ENCODE measurements at regions not wholly inside any gene's neighbourhood (a gene's known extent, or its start where the extent isn't known, plus 50 kb on each side); places are given as distances from the start of the nearest gene placed in this dataset.

DNA sequence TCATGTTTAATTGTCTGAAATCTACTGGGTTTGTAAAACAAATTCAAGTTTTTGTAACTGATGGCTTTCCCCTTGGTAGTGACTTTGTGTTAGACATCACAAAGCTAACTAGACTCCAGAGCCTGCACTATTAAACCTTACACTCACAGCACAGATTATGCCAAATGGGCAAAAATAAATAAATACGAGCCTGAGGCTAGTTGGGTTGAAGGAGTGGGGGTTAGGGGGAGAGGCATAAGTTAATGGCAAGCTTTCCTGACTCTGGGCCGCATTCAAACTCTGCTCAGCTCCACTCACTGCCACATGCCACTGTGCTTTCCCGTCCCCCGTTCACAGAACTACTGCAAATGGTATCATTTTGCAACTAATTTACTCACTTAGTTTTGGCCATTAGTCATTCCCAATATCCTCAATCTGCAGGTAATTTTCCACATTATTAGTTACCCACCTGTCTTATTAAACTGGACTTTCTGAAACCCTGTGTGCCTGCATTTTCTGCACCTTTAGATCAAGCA is 1079.9 kb upstream of the PIK3C3 start:
- Histone ChIP-seq H2BK12ac (ENCODE audit: low read length in 2 of 2) (peak overlapping the region in 1 of 2 experiments; percentile 77), H3K79me1 (replicated peaks; ENCODE audit: low read length, poor library complexity, severe bottlenecking) (no peaks in the 10 kb centered on the region), H2AFZ (ENCODE audit: low read depth, low read length) (no peak overlapping the region), H2BK15ac (ENCODE audit: low read depth, poor library complexity, severe bottlenecking) (no peak overlapping the region), H2AK5ac (ENCODE audit: low read length, severe bottlenecking) (peak overlapping the region; percentile 16), H3K9me3 (ENCODE audit: control insufficient read depth, low read length) (peaks cover 5% of the 10 kb centered on the region), H4K8ac (ENCODE audit: low read length) (peak overlapping the region; percentile 69), H4K91ac (ENCODE audit: low read length) (no peak overlapping the region), H3K27me3 (ENCODE audit: control insufficient read depth in 1 of 2, insufficient read depth in 1 of 2, low read length in 2 of 2) (no peaks in the 10 kb centered on the region), H3K4me1 (ENCODE audit: control insufficient read depth, insufficient read depth, low read depth, low read length) (peaks cover 2% of the 10 kb centered on the region), H3K36me3 (ENCODE audit: control insufficient read depth in 1 of 2, insufficient read depth in 2 of 2, low read depth in 1 of 2, low read length in 2 of 2) (no peaks in the 10 kb centered on the region), H2BK120ac (ENCODE audit: low read depth, low read length) (peak overlapping the region; percentile 79), H3K4me3 (ENCODE audit: insufficient read depth in 1 of 2, low read depth in 1 of 2, low read length in 2 of 2) (no peak overlapping the region), H3K9ac (ENCODE audit: low read length) (no peak overlapping the region), H3K14ac (ENCODE audit: low read length in 2 of 2) (no peak overlapping the region), H3K23ac (ENCODE audit: low read length in 2 of 2) (no peak overlapping the region), H3K27ac (ENCODE audit: low read length, poor library complexity, severe bottlenecking) (peak overlapping the region; percentile 56), H2BK5ac (ENCODE audit: low read depth, low read length, poor library complexity, severe bottlenecking) (peak overlapping the region; percentile 57), H3K18ac (ENCODE audit: low read depth in 1 of 2, low read length in 2 of 2) (peak overlapping the region in 1 of 2 experiments; percentile 62), H3K4ac (ENCODE audit: low read depth in 1 of 2, low read length in 2 of 2) (no peak overlapping the region), H3K4me2 (ENCODE audit: low read length, poor library complexity, severe bottlenecking) (no peak overlapping the region)
- DNase-seq: no peak
- WGBS: 92% methylated on average over 4 of the region's 4 CpGs

DNA sequence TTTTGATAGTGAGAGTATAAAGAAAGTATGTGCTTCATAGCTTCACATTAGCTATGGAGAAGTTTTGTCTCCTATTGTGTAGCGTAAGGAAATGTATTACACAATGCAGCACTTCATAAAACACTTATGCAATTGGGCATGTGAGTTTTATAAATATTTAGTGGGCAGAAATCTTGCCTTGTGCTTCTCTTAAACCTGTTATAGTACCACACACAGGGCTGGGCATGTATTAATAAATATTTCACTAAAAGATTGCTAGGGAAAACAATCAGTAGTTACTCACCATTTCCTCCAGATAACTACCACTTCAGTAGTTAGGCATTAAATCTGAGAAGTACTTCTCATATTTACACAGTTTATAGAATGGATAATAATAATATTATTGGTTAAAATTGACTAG is 1080.8 kb upstream of the PIK3C3 start:
- no peak overlapping the region for H4K8ac ChIP-seq (ENCODE audit: low read length)
- H2BK12ac ChIP-seq (ENCODE audit: low read length in 2 of 2): no peak overlapping the region
- H3K36me3 ChIP-seq (ENCODE audit: control insufficient read depth in 1 of 2, insufficient read depth in 2 of 2, low read depth in 1 of 2, low read length in 2 of 2): no peaks in the 10 kb centered on the region
- no peak overlapping the region for H4K91ac ChIP-seq (ENCODE audit: low read length)
- H3K9ac ChIP-seq (ENCODE audit: low read length): no peak overlapping the region
- WGBS: no CpG with 5 or more reads among the region's 1 CpG
- peak overlapping the region; percentile 45 for H3K27ac ChIP-seq (ENCODE audit: low read length, poor library complexity, severe bottlenecking)
- H2AK5ac ChIP-seq (ENCODE audit: low read length, severe bottlenecking): no peak overlapping the region
- no peak overlapping the region for H3K4ac ChIP-seq (ENCODE audit: low read depth in 1 of 2, low read length in 2 of 2)
- no peak overlapping the region for H3K23ac ChIP-seq (ENCODE audit: low read length in 2 of 2)
- H3K14ac ChIP-seq (ENCODE audit: low read length in 2 of 2): no peak overlapping the region
- peak; percentile 27 for DNase-seq
- no peak overlapping the region for H2BK120ac ChIP-seq (ENCODE audit: low read depth, low read length)
- no peak overlapping the region for H3K4me3 ChIP-seq (ENCODE audit: insufficient read depth in 1 of 2, low read depth in 1 of 2, low read length in 2 of 2)
- no peak overlapping the region for H3K18ac ChIP-seq (ENCODE audit: low read depth in 1 of 2, low read length in 2 of 2)
- H3K79me1 ChIP-seq (replicated peaks; ENCODE audit: low read length, poor library complexity, severe bottlenecking): no peaks in the 10 kb centered on the region
- H3K4me2 ChIP-seq (ENCODE audit: low read length, poor library complexity, severe bottlenecking): no peak overlapping the region
- no peaks in the 10 kb centered on the region for H3K27me3 ChIP-seq (ENCODE audit: control insufficient read depth in 1 of 2, insufficient read depth in 1 of 2, low read length in 2 of 2)
- no peak overlapping the region for H2BK15ac ChIP-seq (ENCODE audit: low read depth, poor library complexity, severe bottlenecking)
- H2BK5ac ChIP-seq (ENCODE audit: low read depth, low read length, poor library complexity, severe bottlenecking): no peak overlapping the region
- H3K9me3 ChIP-seq (ENCODE audit: control insufficient read depth, low read length): peaks cover 5% of the 10 kb centered on the region
- no peak overlapping the region for H2AFZ ChIP-seq (ENCODE audit: low read depth, low read length)
- H3K4me1 ChIP-seq (ENCODE audit: control insufficient read depth, insufficient read depth, low read depth, low read length): peaks cover 2% of the 10 kb centered on the region

DNA sequence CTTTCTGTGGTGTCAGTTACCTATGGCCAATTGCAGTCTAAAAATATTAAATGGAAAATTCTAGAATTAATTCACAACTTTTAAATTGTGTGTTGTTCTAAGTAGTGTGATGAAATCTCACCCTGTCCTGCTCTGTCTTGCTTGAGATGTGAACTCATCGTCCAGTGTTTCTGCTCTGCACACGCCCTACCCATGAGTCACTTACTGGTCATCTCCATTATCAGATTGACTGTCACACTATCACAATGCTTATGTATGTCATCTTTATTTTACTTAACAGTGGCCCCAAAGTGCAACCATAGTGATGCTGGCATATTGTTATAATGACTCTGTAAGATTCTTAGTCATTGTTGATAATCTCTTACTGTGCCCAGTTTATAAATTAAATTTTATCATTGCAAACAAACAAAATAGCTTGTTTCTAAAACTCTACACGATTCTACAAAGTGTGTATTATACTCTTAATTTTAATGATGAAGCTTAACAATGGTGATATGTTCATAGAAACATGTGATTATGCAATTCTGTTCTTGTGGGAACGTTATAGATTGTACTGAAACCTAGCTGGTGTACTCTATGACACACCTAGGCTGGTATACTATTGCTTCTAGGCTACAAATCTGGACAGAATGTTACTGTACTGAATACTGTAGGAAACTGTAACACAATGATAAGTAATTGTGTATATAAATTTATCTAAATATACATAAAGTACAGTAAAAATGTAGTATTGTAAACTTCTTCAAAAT is 1086.8 kb upstream of the PIK3C3 start:
- H3K36me3 ChIP-seq (ENCODE audit: control insufficient read depth in 1 of 2, insufficient read depth in 2 of 2, low read depth in 1 of 2, low read length in 2 of 2): no peaks in the 10 kb centered on the region
- peak; percentile 97 for DNase-seq
- H2BK5ac ChIP-seq (ENCODE audit: low read depth, low read length, poor library complexity, severe bottlenecking): no peak overlapping the region
- H2BK15ac ChIP-seq (ENCODE audit: low read depth, poor library complexity, severe bottlenecking): no peak overlapping the region
- no peak overlapping the region for H3K14ac ChIP-seq (ENCODE audit: low read length in 2 of 2)
- H3K4me2 ChIP-seq (ENCODE audit: low read length, poor library complexity, severe bottlenecking): no peak overlapping the region
- H2BK120ac ChIP-seq (ENCODE audit: low read depth, low read length): no peak overlapping the region
- H3K4me1 ChIP-seq (ENCODE audit: control insufficient read depth, insufficient read depth, low read depth, low read length): no peaks in the 10 kb centered on the region
- no peak overlapping the region for H2AK5ac ChIP-seq (ENCODE audit: low read length, severe bottlenecking)
- no peak overlapping the region for H4K8ac ChIP-seq (ENCODE audit: low read length)
- H3K27me3 ChIP-seq (ENCODE audit: control insufficient read depth in 1 of 2, insufficient read depth in 1 of 2, low read length in 2 of 2): no peaks in the 10 kb centered on the region
- no peak overlapping the region for H3K27ac ChIP-seq (ENCODE audit: low read length, poor library complexity, severe bottlenecking)
- 8% methylated on average over 3 of the region's 4 CpGs for WGBS
- H4K91ac ChIP-seq (ENCODE audit: low read length): no peak overlapping the region
- no peak overlapping the region for H2AFZ ChIP-seq (ENCODE audit: low read depth, low read length)
- H3K18ac ChIP-seq (ENCODE audit: low read depth in 1 of 2, low read length in 2 of 2): no peak overlapping the region
- H2BK12ac ChIP-seq (ENCODE audit: low read length in 2 of 2): no peak overlapping the region
- H3K79me1 ChIP-seq (replicated peaks; ENCODE audit: low read length, poor library complexity, severe bottlenecking): no peaks in the 10 kb centered on the region
- no peak overlapping the region for H3K23ac ChIP-seq (ENCODE audit: low read length in 2 of 2)
- no peak overlapping the region for H3K4ac ChIP-seq (ENCODE audit: low read depth in 1 of 2, low read length in 2 of 2)
- no peak overlapping the region for H3K4me3 ChIP-seq (ENCODE audit: insufficient read depth in 1 of 2, low read depth in 1 of 2, low read length in 2 of 2)
- H3K9ac ChIP-seq (ENCODE audit: low read length): peak overlapping the region; percentile 37
- peaks cover 3% of the 10 kb centered on the region for H3K9me3 ChIP-seq (ENCODE audit: control insufficient read depth, low read length)

DNA sequence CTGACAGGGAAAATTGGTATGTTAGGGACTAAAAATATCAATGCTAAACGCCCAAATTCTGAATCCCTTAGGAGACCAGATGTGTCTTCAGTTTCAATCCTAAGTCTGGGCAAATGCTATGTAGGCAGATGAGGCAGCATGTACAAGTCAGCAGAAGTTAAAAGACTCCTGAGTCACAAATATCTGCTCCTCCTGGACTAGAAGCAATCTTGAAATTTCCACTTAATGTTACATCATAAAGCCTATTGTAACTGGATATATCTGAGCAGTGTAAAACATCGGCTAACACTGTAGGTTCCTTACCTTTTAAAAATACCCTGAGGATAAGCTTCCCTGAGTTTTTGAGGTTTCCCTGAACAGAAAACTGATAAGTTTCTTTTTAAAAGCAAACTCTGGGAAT is 1087.6 kb upstream of the PIK3C3 start:
- 80% methylated on average over 1 of the region's 2 CpGs for WGBS
- no peaks in the 10 kb centered on the region for H3K36me3 ChIP-seq (ENCODE audit: control insufficient read depth in 1 of 2, insufficient read depth in 2 of 2, low read depth in 1 of 2, low read length in 2 of 2)
- DNase-seq: peak; percentile 90
- H3K4me2 ChIP-seq (ENCODE audit: low read length, poor library complexity, severe bottlenecking): no peak overlapping the region
- no peak overlapping the region for H3K27ac ChIP-seq (ENCODE audit: low read length, poor library complexity, severe bottlenecking)
- peaks cover 3% of the 10 kb centered on the region for H3K9me3 ChIP-seq (ENCODE audit: control insufficient read depth, low read length)
- no peak overlapping the region for H3K14ac ChIP-seq (ENCODE audit: low read length in 2 of 2)
- no peak overlapping the region for H2AFZ ChIP-seq (ENCODE audit: low read depth, low read length)
- no peak overlapping the region for H4K8ac ChIP-seq (ENCODE audit: low read length)
- no peak overlapping the region for H4K91ac ChIP-seq (ENCODE audit: low read length)
- H2BK5ac ChIP-seq (ENCODE audit: low read depth, low read length, poor library complexity, severe bottlenecking): no peak overlapping the region
- H2AK5ac ChIP-seq (ENCODE audit: low read length, severe bottlenecking): no peak overlapping the region
- peak overlapping the region; percentile 37 for H3K9ac ChIP-seq (ENCODE audit: low read length)
- H2BK12ac ChIP-seq (ENCODE audit: low read length in 2 of 2): no peak overlapping the region
- no peak overlapping the region for H2BK15ac ChIP-seq (ENCODE audit: low read depth, poor library complexity, severe bottlenecking)
- no peaks in the 10 kb centered on the region for H3K79me1 ChIP-seq (replicated peaks; ENCODE audit: low read length, poor library complexity, severe bottlenecking)
- H2BK120ac ChIP-seq (ENCODE audit: low read depth, low read length): no peak overlapping the region
- no peaks in the 10 kb centered on the region for H3K4me1 ChIP-seq (ENCODE audit: control insufficient read depth, insufficient read depth, low read depth, low read length)
- H3K4ac ChIP-seq (ENCODE audit: low read depth in 1 of 2, low read length in 2 of 2): no peak overlapping the region
- no peak overlapping the region for H3K23ac ChIP-seq (ENCODE audit: low read length in 2 of 2)
- H3K18ac ChIP-seq (ENCODE audit: low read depth in 1 of 2, low read length in 2 of 2): no peak overlapping the region
- H3K27me3 ChIP-seq (ENCODE audit: control insufficient read depth in 1 of 2, insufficient read depth in 1 of 2, low read length in 2 of 2): no peaks in the 10 kb centered on the region
- no peak overlapping the region for H3K4me3 ChIP-seq (ENCODE audit: insufficient read depth in 1 of 2, low read depth in 1 of 2, low read length in 2 of 2)
